ENCODE measurements at regions not wholly inside any gene's neighbourhood (a gene's known extent, or its start where the extent isn't known, plus 50 kb on each side); places are given as distances from the start of the nearest gene placed in this dataset.

- no peaks in the 10 kb centered on the region for H3K9me2 ChIP-seq (ENCODE audit: insufficient read depth)
- no peak overlapping the region for H3K9ac ChIP-seq (ENCODE audit: low read length)
- ATAC-seq (no peak), DNase-seq (ENCODE audit: low read depth, low spot score) (no peak)
- no peaks in the 10 kb centered on the region for H3K36me3 ChIP-seq (ENCODE audit: control insufficient read depth in 1 of 2, insufficient read depth in 2 of 2, low read length in 2 of 2)
- intact Hi-C loops (cut with micrococcal nuclease), result no loop called here
- CTCF ChIA-PET, result no interaction called here
- no peak overlapping the region for H3K4me3 ChIP-seq (replicated peaks in 1 of 2; ENCODE audit: low read depth in 1 of 2, low read length in 2 of 2)
- H3K4me2 ChIP-seq (ENCODE audit: low read length), result no peak overlapping the region
- H3K9me3 ChIP-seq (ENCODE audit: control insufficient read depth in 1 of 2, insufficient read depth in 1 of 2, low read depth in 1 of 2, low read length in 2 of 2), result no peaks in the 10 kb centered on the region
- no peaks in the 10 kb centered on the region for H3K79me2 ChIP-seq (ENCODE audit: insufficient read depth, low read length)
- H2AFZ ChIP-seq (ENCODE audit: low read depth, low read length, poor library complexity, severe bottlenecking), result no peak overlapping the region
- no peak overlapping the region for H3K27ac ChIP-seq (ENCODE audit: low read depth, low read length)
- no peaks in the 10 kb centered on the region for H3K4me1 ChIP-seq (ENCODE audit: control insufficient read depth in 1 of 2, insufficient read depth in 2 of 2, low read length in 2 of 2)
- H3K27me3 ChIP-seq (ENCODE audit: insufficient read depth, low read length), result no peaks in the 10 kb centered on the region
- RAD21 ChIA-PET (ENCODE audit: low non-redundant PET in 1 of 2, low total read pairs in 2 of 2, uncharacterized antibody in 2 of 2, unreplicated experiment in 2 of 2), result no interaction called here
- POLR2A ChIA-PET, result no interaction called here
- TF ChIP-seq YY1 (IDR thresholded peaks at IDR 0.05; ENCODE audit: extremely low read depth, insufficient replicate concordance, low read depth, low read length), result no peak
- TF ChIP-seq ZFX (IDR thresholded peaks at IDR 0.05), result no peak
- TF ChIP-seq EZH2phosphoT487 (IDR thresholded peaks at IDR 0.05; ENCODE audit: borderline replicate concordance), result no peak
- no peak for TF ChIP-seq TCF7L2 (IDR thresholded peaks at IDR 0.05; ENCODE audit: borderline replicate concordance, extremely low read depth, insufficient read depth, insufficient read length)
- no peak for TF ChIP-seq ZBTB33 (IDR thresholded peaks at IDR 0.05; ENCODE audit: extremely low read depth, insufficient replicate concordance, low read length)
- no peak for TF ChIP-seq CTCF (IDR thresholded peaks at IDR 0.05 in 2 of 3, conservative IDR thresholded peaks at IDR 0.05 in 1 of 3; ENCODE audit: borderline replicate concordance in 1 of 3, insufficient read depth in 1 of 3, low read depth in 2 of 3, low read length in 2 of 3)
- no peak for TF ChIP-seq EGR1 (IDR thresholded peaks at IDR 0.05; ENCODE audit: low read depth)
- no peak for TF ChIP-seq REST (IDR thresholded peaks at IDR 0.05; ENCODE audit: low read depth)
- TF ChIP-seq SIN3A (IDR thresholded peaks at IDR 0.05; ENCODE audit: low read depth), result no peak
- no peak for TF ChIP-seq SRF (IDR thresholded peaks at IDR 0.05; ENCODE audit: low read depth)
- no peak for TF ChIP-seq CBX3 (IDR thresholded peaks at IDR 0.05; ENCODE audit: low read depth)
- TF ChIP-seq ZNF274 (IDR thresholded peaks at IDR 0.05; ENCODE audit: low read depth, low read length), result no peak
- BruUV-seq (replicated peaks), result no TSS peak
- H4K20me1 ChIP-seq (ENCODE audit: insufficient read depth), result no peaks in the 10 kb centered on the region
These were observed 195.0 kb upstream of the MDFIC2 start for GRCh38 chr3:70507486-70507885.
